ENCODE measurements at regions not wholly inside any gene's neighbourhood (a gene's known extent, or its start where the extent isn't known, plus 50 kb on each side); places are given as distances from the start of the nearest gene placed in this dataset.

- Histone ChIP-seq H3K27me3 (no peaks in the 10 kb centered on the region), H3K9me3 (no peaks in the 10 kb centered on the region), H3K36me3 (no peaks in the 10 kb centered on the region), H3K4me1 (peaks cover 0 to 7% (median 0%) of the 10 kb centered on the region in 4 donors), H3K4me3 (no peak overlapping the region), H3K27ac (no peak overlapping the region)
- intact Hi-C loops (cut with DNase I; ENCODE audit: low total_unique reads) = no loop called here
- DNase-seq = no peak
- no peak for TF ChIP-seq CTCF (IDR thresholded peaks at IDR 0.05)
Observed at GRCh38 chr4:136865526-136865925, 666.8 kb downstream of the PCDH18 start.

DNA sequence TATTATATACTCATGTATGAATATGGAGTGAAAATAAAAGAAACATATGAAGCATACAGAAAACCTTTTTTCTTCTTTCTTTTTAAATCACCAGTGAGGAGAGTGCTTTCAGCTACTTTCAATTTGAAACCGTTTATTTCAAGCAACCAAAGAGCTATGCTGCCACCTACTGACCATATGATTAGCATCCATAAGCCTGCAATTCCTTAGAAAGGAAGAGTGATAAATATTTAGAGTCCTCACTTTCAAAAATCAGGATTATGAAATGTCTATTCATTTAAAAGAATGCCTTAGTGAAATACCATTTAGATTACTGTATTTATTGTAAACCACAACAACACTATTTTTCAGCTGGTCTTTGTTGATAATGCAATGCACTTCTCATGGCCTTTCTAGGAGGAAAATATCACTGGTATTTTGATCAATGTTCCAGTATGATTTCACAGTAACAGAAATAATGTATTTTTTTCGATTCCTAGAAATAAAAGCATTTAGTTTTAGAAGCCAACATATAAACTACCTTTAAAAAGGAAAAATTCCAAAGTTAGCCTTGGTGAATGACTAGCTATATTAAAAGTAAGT is 667.6 kb downstream of the PCDH18 start:
- no peak for DNase-seq
- H3K36me3 ChIP-seq = no peaks in the 10 kb centered on the region
- no peak overlapping the region for H3K4me3 ChIP-seq
- peak; percentile 60 to 77 for TF ChIP-seq CTCF (IDR thresholded peaks at IDR 0.05)
- H3K27me3 ChIP-seq = no peaks in the 10 kb centered on the region
- H3K27ac ChIP-seq = no peak overlapping the region
- no peaks in the 10 kb centered on the region for H3K9me3 ChIP-seq
- H3K4me1 ChIP-seq = peaks cover 0 to 7% (median 0%) of the 10 kb centered on the region in 4 donors
- intact Hi-C loops (cut with DNase I; ENCODE audit: low total_unique reads) = no loop called here

DNA sequence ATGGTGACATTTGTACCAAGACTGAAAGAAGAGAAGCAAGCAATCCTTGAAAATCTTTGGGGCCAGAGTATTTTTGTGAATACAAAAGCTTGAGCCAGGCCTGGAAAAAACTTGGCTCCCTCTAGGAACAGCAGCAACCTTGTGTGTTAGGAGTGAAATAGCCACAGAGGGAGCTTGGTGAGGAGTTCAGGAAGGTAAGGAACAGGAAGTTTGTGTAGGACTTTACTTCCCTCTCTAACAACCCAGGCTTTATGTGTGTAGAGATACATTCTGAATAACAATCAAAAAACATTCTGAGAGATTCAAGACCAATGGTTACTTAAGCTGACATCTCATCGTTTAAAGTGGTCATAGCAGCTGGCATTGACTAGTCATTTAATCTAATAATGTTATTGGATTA is 668.5 kb downstream of the PCDH18 start:
- Histone ChIP-seq H3K4me1 (peaks cover 0 to 7% (median 0%) of the 10 kb centered on the region in 4 donors), H3K27me3 (no peaks in the 10 kb centered on the region), H3K9me3 (no peaks in the 10 kb centered on the region), H3K4me3 (no peak overlapping the region), H3K36me3 (no peaks in the 10 kb centered on the region), H3K27ac (no peak overlapping the region)
- intact Hi-C loops (cut with DNase I; ENCODE audit: low total_unique reads) = no loop called here
- DNase-seq = no peak
- TF ChIP-seq CTCF (IDR thresholded peaks at IDR 0.05) = no peak

DNA sequence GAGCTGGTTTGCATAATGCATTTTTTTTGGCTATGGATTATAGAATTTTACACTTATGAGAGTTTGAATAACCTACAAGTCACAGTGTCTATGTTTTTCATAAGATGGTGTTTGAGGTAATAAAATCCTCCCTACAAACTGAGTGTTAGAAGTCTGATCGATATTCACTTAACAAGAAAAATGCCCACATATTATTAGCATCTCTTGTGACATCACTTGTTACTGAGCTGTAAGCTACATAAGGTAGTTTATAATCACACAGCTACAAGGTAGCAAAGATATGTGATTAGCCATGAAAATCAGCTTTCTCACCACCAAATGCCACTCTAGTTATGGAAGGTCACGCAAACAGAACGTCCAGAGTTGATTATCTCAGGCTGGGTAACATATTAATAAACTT is 669.6 kb downstream of the PCDH18 start:
- intact Hi-C loops (cut with DNase I; ENCODE audit: low total_unique reads) = no loop called here
- no peak overlapping the region for H3K4me3 ChIP-seq
- no peaks in the 10 kb centered on the region for H3K27me3 ChIP-seq
- no peak for DNase-seq
- no peaks in the 10 kb centered on the region for H3K36me3 ChIP-seq
- no peaks in the 10 kb centered on the region for H3K9me3 ChIP-seq
- TF ChIP-seq CTCF (IDR thresholded peaks at IDR 0.05) = no peak
- no peak overlapping the region for H3K27ac ChIP-seq
- peaks cover 0 to 7% (median 0%) of the 10 kb centered on the region in 4 donors for H3K4me1 ChIP-seq

DNA sequence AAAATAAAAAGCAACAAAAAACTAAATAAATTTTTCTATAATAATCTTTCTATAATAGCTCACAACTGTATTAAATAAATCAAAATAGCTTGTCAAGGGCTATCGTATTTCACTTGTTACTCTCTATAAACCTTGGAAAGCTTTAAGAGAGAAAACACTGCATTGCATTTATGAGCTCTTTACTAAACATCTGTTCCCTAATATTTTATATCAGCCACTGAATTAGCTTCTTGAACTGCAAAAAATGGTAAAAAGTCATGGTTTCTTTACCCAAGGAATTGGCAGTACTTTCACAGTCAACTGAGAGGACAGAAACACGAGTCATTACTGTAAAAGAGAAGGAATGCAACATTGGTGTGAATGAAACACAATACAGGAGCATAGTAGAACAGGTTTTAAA is 671.2 kb downstream of the PCDH18 start:
- intact Hi-C loops (cut with DNase I; ENCODE audit: low total_unique reads) = no loop called here
- H3K9me3 ChIP-seq = no peaks in the 10 kb centered on the region
- H3K36me3 ChIP-seq = no peaks in the 10 kb centered on the region
- TF ChIP-seq CTCF (IDR thresholded peaks at IDR 0.05) = no peak
- H3K4me3 ChIP-seq = no peak overlapping the region
- no peaks in the 10 kb centered on the region for H3K27me3 ChIP-seq
- peaks cover 0 to 7% (median 0%) of the 10 kb centered on the region in 4 donors for H3K4me1 ChIP-seq
- DNase-seq = no peak
- no peak overlapping the region for H3K27ac ChIP-seq

- no peak for TF ChIP-seq CTCF (IDR thresholded peaks at IDR 0.05)
- H3K27me3 ChIP-seq = no peaks in the 10 kb centered on the region
- no peaks in the 10 kb centered on the region for H3K36me3 ChIP-seq
- no peaks in the 10 kb centered on the region for H3K9me3 ChIP-seq
- H3K4me3 ChIP-seq = no peak overlapping the region
- H3K4me1 ChIP-seq = peaks cover 0 to 3% (median 0%) of the 10 kb centered on the region in 4 donors
- DNase-seq = no peak
- no peak overlapping the region for H3K27ac ChIP-seq
- intact Hi-C loops (cut with DNase I; ENCODE audit: low total_unique reads) = no loop called here
Observed at GRCh38 chr4:136858903-136859302, 673.4 kb downstream of the PCDH18 start.

Measured in tibial artery (tissue), 4 donors.